Peyer's patch (tissue), 4 donors: ENCODE measurements at regions not wholly inside any gene's neighbourhood (a gene's known extent, or its start where the extent isn't known, plus 50 kb on each side); places are given as distances from the start of the nearest gene placed in this dataset.

Experiments
- POLR2A ChIP-seq, 2 donors: fragments of 450-650 bp; IDR thresholded peaks; one replicate each; pipeline ENCODE4 v1.5.1; 2017; ENCODE audit warnings: antibody characterized with exemption in 2 of 2, mild to moderate bottlenecking in 2 of 2, moderate library complexity in 2 of 2
- TF ChIP-seq, protein P1 (sequence below), 6 experiments: fragments of 450-650 bp in 4 of 6; fragments of 200-600 bp in 2 of 6; sonication (generic) in 1 of 6; IDR thresholded peaks; one replicate each; pipeline ENCODE4 v1.5.1; 2017 to 2019; ENCODE audit warnings: antibody characterized with exemption in 6 of 6, mild to moderate bottlenecking in 3 of 6, moderate library complexity in 1 of 6

GRCh38 chr17:73788111-73788510 lies 143.9 kb upstream of the SDK2 start:
- TF ChIP-seq, protein P1, sequence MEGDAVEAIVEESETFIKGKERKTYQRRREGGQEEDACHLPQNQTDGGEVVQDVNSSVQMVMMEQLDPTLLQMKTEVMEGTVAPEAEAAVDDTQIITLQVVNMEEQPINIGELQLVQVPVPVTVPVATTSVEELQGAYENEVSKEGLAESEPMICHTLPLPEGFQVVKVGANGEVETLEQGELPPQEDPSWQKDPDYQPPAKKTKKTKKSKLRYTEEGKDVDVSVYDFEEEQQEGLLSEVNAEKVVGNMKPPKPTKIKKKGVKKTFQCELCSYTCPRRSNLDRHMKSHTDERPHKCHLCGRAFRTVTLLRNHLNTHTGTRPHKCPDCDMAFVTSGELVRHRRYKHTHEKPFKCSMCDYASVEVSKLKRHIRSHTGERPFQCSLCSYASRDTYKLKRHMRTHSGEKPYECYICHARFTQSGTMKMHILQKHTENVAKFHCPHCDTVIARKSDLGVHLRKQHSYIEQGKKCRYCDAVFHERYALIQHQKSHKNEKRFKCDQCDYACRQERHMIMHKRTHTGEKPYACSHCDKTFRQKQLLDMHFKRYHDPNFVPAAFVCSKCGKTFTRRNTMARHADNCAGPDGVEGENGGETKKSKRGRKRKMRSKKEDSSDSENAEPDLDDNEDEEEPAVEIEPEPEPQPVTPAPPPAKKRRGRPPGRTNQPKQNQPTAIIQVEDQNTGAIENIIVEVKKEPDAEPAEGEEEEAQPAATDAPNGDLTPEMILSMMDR (IDR thresholded peaks at IDR 0.05) = no peak
- TF ChIP-seq POLR2A (IDR thresholded peaks at IDR 0.05) = no peak
